NCI-H128 (cell line): ENCODE measurements at regions not wholly inside any gene's neighbourhood (a gene's known extent, or its start where the extent isn't known, plus 50 kb on each side); places are given as distances from the start of the nearest gene placed in this dataset.
"Not testable (repeated sequence)": the region's sequence is repeated elsewhere in the genome, so short reads cannot be mapped to it uniquely, and the experiment has no call there.

ENCODE experiments used
- DNase-seq: peaks from one replicate; lab custom pipeline; 2025; ENCODE audit not compliant: unreplicated experiment; lab: John Stamatoyannopoulos, UW

DNA sequence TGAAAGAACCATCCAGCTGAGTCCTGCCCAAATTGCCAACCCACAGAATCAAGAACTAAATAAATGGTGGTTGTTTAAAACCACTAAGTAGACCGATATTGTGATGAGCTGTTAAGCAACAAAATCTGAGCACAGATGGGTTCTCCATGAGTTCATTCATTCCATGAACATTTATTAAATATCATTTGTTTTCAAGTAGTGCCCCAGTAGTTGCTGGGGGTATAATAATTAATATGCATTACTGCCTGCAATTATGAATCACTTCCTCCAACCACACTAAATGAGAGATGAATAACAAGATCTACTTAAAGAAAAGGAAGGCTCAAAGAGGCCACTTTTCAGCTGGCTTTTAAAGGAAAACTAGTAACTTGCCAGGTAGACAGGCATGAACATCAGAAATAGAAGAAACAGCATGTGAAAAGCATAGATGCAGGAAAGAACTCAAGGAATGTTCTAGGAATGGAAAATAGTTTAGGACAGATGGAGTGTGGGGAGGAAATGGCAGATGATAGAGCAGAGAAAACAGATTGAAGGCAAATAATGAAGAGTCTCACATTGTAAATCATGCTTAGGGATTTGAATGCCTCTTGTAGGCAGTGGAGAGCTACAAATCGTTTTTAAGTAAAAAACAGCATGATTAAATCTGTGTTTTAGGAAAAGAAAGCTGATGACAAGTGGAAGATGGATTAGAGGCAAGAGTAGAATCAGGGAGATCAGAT lies 641.7 kb upstream of the DIPK2B start:
- DNase-seq, result no peak

DNA sequence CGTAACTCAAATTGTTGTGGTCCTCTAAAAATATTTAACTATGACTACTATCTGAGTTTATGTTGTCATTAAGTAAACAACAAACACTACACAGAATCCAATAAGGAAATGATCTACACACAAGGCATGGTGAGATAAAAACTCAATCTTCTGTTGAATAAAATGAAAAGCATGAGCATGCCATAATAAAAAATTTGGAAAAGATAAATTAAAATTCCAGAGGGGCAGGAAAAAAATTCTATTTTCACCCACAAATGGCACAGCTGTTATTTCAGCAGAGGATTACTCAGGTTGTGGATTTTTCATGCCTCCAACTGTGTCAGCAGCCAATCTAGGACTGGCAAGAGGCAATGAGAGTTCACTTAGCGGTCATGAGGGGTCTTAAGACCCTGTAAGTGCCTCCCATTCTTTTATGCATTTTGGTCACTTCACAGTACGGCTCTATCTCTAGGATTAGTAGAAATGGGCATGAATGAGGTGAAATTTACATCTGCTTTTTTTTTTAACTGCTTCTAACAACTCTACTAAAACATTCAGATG lies 639.8 kb upstream of the DIPK2B start:
- DNase-seq, result no peak

DNA sequence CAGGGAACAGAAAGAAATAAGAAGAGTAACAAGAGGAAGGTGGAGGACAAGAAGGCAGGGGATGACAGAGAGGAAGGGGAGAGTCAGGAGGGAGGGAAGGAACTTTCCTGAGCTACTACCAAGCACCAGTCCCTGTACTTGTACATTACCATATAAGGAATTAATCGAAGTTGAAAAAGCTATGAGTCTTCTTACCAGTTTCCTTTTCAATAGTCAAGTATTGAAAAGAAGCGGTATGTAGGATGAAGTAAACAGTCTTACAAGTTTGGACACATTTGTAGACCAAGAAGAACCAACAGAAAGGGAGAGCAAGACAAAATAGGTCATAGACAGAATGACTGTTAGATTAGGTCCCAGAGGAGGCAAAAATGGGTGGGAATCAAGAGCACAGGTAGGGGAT lies 629.7 kb upstream of the DIPK2B start:
- no peak for DNase-seq

DNA sequence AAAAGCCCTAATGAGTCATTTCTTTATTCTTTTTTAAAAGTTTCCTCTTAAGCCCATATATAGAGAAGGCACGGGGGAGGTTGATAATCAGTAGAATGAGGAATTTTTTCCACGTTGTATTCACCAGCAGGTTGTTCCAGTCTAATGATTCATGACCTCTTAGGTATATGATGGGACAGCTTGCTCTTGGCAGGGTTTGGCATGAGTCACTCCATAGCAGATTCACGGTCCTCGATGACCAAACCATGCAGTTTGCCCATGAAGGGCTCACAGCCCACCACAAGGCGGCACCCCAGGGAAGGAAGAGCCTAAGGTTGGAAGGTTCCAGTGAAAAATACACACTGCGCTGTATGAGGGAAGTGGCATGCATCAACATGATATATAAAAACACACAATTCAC lies 623.8 kb upstream of the DIPK2B start:
- no peak for DNase-seq

DNA sequence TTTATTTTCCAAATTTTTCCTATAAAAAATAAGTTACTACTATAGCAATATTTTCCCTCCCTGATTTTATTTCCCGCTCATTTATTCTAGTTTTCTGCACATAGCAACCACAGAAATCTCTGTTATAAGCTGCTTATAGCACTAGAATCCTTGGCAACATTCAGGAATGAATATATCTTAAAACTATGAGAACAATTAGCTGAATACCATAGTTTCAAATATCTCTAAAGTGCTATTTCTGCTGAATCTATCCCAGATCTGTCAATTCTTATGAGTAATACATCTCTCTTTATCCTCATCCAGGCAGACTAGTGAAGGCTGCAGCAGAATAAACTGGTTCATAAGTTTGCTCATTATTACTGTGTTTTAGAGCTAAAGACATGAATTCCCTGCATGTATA lies 622.9 kb upstream of the DIPK2B start:
- no peak for DNase-seq

DNA sequence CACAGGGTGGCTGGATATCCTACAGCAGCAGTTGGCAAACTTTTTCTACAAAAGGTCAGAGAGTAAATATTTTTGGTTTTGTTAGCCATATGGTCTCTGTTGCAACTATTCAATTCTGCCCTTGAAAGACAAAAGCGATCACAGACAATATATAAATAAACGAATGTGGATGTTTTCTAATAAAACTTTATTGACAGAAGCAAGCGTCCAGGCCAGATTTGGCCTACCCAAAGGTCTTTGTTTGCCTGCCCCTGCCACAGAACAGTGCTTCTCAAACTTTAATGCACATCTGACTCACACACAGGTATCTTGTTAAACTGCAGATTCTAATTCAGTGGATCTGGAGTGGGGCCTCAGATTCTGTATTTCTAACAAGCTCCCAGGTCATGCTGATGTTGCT lies 621.4 kb upstream of the DIPK2B start:
- DNase-seq, result no peak

DNA sequence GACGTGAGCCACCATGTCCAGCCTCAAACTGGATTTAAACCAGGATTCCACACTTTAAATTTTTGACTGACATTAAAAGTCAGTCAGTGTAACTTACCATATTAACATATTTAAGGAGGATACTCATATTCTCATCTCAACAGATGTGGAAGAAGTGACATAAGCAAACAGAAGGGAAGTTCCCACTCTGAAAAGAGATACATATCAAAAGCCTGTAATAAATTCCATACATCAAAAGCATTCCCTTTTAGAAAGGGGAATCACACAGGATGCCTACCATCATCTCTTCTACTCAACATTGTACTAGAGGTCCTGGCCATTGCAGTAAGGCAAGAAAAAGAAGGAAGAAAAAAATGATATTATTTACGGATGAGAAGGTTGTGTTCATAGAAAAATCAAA lies 618.2 kb upstream of the DIPK2B start:
- DNase-seq, result no peak

DNA sequence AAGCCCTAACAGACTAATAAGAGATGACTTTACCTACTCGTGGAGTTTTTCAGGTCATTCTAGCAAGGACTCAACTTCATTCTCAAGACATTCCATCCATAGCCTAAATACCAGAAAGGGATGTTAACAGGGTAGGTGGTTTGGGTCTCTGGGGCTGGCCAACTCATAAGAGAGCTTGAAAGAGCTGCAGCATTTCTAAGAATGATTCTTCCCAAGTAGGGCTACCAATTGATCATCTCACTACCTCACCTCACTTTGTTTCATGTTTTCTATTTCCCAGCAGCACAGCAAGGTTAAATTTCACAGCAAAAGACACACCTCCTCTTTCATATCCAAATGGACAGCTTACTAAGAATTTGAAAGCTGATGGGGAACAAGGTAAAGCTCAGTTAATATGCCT lies 614.8 kb upstream of the DIPK2B start:
- no peak for DNase-seq

DNA sequence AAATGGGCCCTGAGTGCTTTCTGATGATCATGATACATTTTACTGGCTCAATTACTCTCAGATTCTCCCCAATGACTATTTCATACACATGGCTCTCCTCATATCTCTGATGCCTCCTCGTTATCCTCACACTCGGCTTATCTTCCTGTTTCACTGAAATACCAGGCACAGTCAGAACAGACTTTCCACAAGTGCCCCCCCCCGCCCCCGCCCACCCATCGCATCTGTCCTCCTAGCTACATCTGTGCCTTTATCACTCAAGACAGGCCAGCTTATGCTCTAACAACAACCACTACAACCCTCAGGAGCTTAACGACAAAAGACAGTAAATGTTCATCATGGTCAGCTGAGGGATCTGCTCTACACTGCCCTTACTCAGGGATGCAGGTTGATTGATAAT lies 610.6 kb upstream of the DIPK2B start:
- DNase-seq, result no peak

DNA sequence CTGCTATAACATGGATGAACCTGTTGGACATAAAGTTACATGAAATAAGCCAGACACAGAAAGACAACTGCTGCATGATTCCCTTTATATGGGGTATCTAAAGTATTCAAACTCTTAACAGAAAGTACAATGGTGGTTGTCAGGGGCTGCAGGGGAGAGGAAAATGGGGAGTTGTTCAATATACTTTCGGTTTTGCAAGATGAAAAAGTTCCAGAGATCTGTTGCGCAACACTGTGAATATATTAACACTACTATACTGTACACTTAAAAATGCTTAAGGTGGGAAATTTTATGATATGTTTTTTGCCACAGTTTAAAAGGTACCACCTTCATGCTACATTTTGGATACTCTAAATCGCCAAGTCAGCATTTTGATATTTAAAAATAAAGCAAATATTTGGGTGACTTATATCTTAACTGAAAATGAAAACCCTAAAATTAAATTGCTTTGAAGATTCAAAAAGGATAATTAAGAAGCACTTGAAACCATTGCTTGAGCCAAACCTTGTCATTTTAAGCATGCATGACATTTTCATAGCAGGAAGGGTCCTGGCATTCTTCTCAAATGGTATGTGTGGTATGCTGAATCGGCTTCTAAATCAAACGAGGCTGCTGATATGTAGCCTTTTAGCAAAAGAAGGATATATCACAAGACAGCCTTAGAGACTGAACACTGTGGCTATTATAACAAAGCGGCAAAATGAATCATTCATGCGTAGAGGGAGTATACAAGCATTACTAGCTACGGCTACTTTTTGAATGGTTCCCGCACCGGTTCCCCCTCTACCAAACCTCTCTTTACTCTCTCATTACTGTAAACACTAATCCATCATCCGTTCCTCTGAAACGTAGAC lies 607.1 kb upstream of the DIPK2B start:
- DNase-seq, result no peak

DNA sequence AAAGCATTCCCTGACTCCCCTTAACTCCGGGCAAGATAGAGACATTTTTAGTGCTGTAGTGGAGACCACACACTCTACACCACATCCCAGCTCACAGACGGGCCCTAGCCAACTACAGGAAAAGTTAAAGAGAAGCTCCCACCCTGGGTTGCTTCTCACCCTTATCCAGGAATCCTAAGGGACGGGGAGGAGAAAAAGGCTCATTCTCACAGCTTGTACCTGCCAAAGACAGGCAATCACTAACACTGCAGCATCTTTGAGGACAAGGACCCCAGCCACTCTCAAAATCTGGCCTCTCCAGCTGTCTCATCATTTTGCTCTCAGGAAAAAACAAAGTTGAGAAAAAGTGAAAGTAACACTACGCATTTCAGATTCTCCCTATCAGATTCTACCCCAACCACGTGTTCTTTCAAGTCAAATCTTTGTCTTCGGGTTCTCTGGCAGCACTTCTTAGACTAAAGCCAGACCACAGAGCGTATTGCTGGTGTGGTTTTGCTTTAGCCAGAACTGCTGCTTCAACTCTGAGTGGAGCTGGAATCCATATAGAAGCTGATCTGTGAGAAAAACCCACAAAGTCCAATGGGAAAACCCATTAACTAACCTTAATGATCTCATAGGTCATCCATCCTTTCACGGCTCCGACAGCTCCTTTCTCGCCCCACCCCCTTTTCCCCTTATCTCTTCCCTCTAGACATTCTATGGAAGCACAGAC lies 605.9 kb upstream of the DIPK2B start:
- no peak for DNase-seq

DNA sequence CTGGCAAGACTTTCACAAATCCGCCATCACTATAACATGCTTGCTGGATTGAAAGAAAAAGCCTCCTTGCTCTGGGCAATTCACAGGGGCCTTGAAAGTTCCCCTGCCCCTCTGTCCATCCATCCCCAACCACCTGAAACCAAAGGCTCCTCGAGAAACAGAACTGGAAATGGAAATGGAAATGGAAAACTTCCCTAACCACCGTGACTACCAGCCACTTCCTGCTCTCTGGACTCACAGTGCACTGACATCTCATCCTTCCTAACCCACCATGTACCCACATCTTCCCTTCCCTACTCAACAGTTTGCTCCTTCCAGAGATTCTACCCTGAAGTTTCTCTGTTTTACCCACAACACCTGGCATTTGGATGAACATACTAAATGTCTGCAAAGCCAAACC lies 603.6 kb upstream of the DIPK2B start:
- no peak for DNase-seq

DNA sequence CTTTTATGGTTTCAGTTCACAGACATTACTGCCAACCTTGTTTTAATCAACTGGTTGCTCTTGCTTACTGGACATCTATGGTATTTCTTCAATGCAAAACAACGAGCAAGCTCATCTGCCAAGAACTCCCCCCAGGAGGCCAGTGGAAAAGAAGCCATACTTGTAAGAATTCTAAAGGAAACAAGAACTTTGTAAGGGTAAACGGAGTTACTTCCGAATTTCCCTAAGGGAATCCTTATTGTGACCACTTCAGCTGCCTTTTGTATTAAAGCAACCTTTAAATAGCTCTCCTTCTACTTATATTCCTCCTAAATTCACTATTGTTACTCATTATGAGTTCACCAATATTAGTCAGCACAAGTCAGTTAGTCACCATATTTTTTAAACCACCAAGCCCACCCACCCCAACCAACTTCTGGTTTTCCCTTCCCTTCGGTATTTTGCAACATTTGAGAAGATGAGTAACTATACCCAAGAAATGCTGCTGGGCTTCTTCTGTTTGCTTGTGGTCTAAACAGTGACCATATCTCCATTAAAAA lies 602.8 kb upstream of the DIPK2B start:
- no peak for DNase-seq

DNA sequence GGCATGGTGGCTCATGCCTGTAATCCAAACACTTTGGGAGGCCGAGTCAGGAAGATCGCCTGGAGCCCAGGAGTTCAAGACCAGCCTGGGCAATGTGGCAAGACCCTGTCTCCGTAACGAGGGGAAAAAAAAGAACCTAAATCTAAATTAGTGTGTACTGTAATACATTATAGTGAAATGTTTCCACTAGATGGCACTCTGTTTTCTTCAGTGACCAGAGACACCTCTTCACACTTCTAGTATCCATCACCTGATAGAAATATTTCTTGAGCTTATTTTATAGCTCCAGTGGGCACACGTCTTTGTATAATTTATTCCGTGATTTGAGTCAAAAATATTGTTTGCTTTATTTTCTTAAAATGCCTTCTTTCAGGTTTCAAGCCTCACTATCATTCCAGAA lies 600.9 kb upstream of the DIPK2B start:
- no peak for DNase-seq

DNA sequence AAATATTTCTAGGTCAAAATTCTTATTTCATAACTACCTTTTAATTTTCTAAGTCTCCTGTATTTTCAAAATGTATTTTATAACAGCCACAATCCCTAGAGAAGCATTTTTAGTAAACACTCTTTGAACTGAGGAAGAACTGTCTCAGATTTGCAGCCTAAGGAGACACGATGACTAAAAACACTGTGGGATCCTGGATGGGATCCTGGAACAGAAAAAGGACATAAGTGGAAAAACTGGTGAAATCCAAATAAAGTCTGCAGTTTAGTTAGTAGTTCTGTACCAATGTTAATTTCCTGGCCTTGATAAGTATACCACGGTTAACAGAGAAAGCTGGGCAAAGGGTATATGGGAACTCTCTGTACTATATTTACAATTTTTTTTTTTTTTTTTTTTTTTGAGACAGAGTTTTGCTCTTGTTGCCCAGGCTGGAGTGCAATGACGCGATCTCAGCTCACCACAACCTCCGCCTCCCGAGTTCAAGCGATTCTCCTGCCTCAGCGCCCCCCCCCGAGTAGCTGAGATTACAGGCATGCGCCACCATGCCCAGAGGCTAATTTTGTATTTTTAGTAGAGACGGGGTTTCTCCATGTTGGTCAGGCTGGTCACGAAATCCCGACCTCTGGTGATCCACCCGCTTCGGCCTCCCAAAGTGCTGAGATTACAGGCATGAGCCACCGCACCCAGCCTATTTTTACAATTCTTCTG lies 600.2 kb upstream of the DIPK2B start:
- not testable (repeated sequence) for DNase-seq

DNA sequence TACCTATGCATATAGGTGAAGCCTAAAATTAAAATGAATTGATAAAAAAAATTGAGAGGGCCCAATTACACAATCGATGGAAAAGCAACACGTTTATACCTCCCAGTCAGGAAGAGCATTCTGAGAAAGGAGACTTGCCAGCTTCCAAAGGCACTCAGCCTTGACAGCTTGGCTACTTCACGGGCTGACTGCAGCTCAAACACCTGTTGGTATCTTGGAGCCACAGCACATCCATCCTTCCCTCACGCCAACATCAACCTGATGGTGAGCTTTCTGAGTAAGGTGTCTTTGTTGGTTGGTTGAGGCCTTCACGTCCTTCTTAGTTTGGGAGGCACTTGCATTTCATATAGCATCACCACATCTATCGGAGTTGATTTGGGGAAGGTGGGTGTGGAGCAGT lies 598.9 kb upstream of the DIPK2B start:
- DNase-seq, result no peak

DNA sequence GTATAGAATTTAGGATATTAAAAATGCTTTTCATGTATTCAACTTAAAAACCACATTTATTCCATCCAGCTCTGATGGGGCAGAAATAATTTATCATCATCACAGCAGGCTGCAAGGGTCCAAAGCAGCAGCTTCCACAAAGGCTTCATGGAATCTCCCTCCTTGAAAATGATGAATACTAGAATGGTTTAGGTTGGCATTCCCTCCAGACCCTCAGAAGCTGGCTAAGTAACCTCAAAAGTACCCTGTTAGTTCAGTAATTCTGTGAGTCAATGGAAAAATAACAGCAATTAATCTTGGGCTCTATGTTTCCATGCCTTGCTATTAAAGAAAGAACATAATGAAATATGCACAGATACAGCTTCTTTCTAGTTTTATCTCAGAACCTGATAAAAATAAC lies 594.9 kb upstream of the DIPK2B start:
- no peak for DNase-seq

DNA sequence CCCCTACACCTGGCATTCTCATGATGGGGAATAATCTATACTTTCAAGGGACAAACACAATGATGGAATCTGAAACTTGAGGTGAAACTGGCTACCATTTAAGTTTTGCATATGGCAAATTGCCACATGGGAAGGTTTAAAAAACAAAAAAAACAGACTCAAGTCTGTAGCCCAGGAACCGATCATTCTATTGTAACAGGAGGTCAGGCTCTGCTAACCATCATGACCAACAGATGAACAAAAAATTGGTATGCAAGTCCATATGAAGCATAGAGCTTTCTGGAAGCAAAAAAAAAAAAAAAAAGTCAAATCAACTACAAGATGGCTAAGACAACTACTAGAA lies 594.3 kb upstream of the DIPK2B start:
- no peak for DNase-seq

DNA sequence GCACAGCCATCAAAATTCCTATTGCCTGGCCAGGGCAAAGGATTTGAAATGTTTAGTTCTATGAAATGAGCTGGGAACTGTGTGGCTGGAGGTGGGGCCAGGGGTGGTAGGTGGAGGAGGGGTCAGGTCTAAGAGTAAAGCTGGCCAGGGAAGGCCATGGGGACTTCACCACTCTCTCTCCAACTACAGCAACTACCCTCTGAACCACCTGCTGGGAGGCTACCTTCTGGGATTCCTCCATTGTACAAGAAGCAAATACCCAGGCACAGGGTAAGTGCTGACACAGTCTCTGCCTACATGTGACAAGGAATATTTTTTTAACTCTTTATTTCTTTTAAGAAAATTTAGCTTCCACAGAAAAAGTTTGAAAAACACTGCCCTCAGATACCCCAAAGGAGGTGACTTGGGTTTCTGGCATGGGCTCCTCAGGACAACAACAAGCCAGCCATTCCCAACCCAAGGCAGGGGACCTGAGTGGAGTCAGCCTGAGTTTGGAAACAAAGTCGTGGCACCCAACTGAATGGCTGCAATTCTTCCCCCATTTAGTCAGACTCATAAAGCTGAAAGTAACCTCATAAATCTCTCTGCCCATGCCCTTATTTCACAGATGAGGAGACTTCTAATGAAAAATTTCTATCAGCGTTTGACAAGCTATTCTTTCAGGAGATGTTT lies 593.8 kb upstream of the DIPK2B start:
- DNase-seq, result no peak

DNA sequence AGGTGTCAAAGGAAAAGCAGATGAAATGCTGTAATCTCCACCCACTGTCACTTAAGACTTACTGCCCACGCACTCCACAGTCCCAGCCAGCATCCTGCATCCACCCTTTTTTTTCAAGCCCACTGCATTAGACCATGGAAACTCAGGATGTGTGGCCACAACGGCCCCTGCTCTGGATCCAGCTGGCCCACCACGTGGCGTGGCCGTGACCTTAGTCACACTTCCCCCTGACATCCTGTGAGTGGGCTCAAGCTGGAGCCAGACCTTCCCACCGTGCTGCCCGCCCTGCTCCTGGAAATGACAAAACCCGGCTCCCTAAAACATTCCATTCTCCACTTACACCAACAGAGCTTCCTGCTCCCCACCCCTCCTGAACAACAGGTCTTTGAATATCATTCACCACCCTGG lies 588.3 kb upstream of the DIPK2B start:
- no peak for DNase-seq
